TTC549 (cell line): ENCODE measurements at regions not wholly inside any gene's neighbourhood (a gene's known extent, or its start where the extent isn't known, plus 50 kb on each side); places are given as distances from the start of the nearest gene placed in this dataset.
"Not testable (repeated sequence)": the region's sequence is repeated elsewhere in the genome, so short reads cannot be mapped to it uniquely, and the experiment has no call there.

ENCODE experiments used
- FAIRE-seq: peaks from 2 replicates; lab custom pipeline; 2012; peaks lifted over from hg19 to GRCh38; lab: Jason Lieb, UNC

- FAIRE-seq: no peak
Measured at GRCh38 chr5:105680858-105681475, 1989.8 kb downstream of the EFNA5 start.

DNA sequence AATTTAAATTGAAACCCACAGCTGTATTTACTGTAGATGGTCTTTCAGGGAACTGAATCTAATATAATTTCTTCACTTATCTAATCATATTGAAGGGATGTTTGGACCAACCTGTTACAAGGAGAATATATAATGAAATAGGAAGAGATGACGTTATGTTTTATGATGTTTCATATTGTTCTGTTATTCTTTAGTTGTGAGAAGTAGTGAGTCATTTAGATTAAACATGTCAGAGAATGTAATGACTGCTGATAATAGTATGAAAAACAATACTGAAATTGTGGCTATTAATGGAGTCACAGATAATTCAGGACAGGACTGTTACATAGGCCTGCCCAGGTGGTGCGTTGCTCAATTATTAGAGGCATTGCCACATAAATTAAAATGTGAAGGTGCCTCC lies 1993.4 kb downstream of the EFNA5 start:
- FAIRE-seq: no peak

DNA sequence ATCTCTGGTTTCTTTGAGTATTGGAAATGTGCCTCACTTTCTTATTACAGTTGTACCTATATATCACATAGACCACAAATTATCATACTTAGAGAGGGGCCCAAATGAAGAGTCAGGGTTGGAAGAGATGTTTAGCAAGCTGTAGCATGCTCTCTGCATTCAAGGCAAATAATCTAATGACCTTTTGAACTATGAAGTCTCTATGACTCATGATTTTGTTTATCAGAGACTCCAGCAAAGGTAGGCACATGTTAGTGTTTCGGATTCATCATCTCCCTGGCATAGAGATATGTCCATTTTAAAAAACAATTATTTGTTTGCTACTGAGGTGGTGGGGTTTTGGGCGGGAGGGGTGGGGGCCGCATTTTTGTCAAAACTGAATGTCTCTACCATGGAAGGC lies 2000.1 kb downstream of the EFNA5 start:
- no peak for FAIRE-seq

DNA sequence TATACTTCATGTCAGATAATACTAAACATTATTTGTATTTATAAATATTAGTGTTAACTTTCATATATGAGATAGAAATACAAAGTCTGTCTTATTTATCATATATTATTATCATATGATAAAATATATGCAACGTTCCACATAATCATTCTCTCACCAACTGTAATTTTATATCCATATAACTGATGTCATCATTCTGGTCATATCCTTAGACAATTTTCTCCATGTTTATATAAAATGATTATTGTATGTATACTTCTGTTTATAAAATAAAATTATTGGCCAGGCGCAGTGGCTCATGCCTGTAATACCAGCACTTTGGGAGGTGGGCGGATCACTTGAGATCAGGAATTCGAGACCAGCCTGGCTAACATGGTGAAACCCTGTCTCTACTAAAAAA lies 2007.1 kb downstream of the EFNA5 start:
- no peak for FAIRE-seq

DNA sequence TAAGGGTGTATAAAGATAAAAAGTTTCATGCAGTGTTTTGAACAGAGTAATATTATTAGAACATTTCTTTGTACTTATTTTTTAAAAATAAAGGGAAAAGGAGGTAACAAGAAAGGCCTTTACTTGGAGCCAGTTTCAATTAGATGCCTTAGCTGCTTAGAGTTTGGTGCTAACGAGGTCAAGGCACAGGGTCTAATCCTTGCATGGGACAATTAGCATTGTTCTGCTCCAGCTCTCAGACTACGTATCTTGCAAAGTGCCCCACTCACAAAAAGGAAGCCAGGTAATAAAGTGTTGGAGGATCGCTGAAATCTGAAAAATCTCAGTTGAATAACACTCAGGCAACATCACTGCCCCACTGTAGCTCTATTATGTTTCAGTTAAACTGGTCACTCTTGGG lies 2011.3 kb downstream of the EFNA5 start:
- FAIRE-seq: no peak

- no peak for FAIRE-seq
Measured at GRCh38 chr5:105640328-105640727, 2030.4 kb downstream of the EFNA5 start.

DNA sequence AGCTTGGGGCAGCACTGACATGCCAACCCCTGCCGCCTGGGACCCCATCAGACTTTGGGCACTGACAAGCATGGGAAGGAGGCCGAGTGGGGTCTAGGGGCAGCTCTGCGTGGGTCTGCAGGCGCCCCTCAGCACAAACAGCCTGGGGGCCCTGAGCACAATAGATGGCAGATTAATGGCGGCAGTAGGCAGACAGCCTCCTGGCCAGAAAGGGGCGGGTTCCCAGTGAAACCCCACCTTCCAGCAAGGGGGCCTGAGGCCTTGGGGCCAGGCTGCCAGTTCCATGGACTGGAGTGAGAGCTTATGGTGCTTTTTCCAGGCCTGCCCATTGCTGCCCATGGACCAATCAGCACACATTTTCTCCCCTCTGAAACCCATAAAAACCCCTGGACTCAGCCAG lies 2031.2 kb downstream of the EFNA5 start:
- no peak for FAIRE-seq

DNA sequence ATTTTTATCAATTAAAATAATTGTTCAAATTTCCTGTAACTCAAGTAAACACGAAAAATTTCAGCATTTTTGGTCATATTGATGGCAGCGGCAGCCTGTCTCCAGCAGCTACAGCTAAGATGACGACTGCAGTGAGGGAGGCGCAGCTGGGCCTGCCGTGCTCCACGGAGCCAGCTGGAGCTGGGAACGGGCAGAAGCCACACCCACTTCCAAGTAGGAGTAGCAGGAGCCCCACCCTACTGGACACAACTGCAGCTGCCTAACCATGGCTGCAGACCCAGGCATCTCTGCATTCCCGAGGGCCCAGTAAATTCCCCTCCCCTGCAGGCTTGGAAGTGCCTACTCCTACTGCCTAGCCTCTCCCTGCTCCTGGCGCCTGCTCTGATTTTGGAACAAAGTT lies 2031.7 kb downstream of the EFNA5 start:
- FAIRE-seq: no peak

DNA sequence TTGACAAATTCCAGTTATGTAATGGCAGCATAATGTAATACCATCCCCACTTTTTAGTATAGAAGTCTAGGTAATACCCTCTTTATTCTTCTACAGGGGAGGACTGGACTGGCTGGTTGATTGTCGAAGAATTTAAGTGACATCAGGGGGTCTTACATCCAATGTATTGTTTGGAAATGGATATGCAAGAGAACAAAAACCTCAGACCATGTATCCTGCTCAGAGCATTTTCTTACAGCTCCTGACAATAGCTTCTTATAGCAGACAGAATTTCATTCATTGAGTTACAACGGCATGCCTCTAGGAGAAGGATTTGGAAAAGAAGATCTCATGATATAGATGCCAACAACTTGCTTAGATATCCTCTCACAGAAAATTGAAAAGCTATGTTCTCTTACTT lies 2032.3 kb downstream of the EFNA5 start:
- FAIRE-seq: no peak

GRCh38 chr5:105632043-105632442 lies 2038.7 kb downstream of the EFNA5 start:
- FAIRE-seq: no peak

DNA sequence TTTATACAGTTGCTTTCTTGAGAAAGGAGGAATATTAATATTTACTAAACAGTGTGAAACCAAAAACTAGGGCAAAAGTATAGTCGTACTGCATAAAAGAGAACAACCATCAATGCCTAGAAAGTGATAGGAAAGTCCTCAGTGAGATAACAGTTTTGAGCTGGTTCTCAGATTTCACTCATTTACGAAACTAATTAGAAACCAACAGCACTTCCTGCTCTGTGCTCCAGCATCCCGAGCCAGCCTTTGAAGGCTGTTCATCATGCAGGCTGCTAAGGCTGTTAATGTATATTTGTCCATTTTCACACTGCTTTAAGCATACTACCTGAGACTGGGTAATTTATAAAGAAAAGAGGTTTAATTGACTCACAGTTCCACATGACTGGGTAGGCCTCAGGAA lies 2039.9 kb downstream of the EFNA5 start:
- FAIRE-seq: no peak

- no peak for FAIRE-seq
Measured at GRCh38 chr5:105619725-105620124, 2051.0 kb downstream of the EFNA5 start.

DNA sequence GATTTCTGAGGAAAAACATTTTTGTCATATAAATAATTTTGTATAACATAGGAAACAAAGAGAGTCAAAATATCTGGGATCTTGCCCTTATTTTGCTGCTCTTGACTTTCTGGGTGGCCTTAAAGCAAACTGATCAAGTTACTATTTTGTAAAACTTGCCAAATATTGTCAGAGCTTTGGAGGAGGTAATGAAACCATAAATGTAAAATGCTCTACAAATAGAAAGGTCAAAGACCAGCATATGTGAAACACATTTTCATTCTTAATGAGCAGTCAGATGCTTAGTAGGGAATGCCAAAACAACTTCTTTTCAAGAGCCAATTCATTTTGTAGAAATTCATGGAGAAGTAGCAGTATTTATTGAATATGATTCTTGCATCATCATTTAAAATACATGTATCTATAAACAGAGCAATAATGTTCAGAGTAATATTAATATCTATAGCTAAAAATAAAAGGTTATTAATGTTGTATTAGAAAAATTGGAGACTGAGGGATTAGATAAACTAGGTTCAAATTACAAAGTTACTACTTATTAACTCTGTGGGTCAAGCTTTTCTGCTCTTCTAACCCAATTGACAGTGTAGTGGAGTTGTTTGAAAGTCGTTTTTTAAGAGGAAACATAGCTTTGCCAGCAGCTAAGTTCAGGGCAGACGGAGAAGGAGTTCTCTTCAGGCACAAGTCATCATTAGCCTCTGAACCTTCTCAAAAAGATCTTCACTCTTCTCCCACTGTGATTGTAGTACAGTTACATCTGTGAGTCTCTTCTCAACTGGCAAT lies 2053.1 kb downstream of the EFNA5 start:
- no peak for FAIRE-seq

DNA sequence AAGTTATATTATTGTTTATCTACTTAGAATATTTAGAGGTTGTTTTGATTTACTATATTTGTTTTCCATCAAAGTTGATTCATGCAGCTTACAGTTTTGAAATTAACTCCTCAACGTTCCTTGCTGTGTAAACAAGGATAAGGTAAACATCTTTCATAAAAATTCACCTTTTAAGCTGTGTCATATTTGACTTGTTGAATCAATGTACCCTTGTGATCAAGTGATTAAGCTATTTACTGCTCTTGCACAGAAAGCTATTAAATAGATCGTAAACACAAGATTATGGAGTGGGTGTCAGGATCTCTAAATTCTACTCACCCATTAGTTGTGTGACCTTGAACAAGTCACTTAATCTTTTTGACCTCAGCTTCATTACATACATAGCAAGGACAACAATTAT lies 2054.0 kb upstream of the NUDT12 start:
- no peak for FAIRE-seq

- not testable (repeated sequence) for FAIRE-seq
Measured at GRCh38 chr5:105602406-105602805, 2039.8 kb upstream of the NUDT12 start.

GRCh38 chr5:105593011-105593760 lies 2030.6 kb upstream of the NUDT12 start:
- FAIRE-seq: no peak

GRCh38 chr5:105587963-105588662 lies 2025.5 kb upstream of the NUDT12 start:
- no peak for FAIRE-seq

GRCh38 chr5:105581988-105582690 lies 2019.5 kb upstream of the NUDT12 start:
- FAIRE-seq: no peak

GRCh38 chr5:105573575-105573974 lies 2011.0 kb upstream of the NUDT12 start:
- FAIRE-seq: no peak

DNA sequence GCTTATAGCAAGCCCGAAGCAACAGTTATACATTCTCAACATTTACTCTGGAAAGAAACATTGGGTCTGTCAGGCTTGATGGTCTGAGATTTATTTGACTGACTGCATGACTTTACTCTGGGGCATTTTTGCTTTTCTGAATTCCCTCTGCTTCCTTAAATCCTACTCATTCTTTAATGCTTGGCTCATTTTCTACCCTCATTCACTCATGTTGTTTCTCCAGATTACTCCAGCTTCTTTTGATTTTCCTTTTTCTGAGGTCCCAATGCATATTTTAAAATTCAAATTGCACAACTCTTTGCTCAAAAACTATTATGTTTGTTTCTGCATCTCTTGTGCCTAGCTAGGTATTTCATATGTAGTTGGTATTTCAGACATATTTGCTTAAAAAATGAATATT lies 2002.9 kb upstream of the NUDT12 start:
- FAIRE-seq: no peak

DNA sequence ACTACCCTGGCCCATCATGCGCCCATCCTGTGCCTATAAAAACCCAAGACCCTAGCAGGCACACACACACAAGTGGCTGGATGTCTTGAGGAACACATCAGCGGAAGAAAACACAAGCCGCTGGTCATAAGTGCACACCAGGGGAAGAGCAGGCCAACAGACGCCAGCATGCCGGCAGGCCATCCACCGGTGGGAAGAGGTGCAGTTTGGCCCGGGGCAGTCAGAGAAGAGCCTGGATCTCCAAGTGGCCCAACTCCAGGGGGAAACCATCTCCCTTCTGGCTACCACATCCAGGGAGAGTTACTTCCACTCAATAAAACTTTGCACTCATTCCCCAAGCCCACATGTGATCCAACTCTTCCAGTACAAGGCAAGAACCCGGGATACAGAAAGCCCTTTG lies 2001.3 kb upstream of the NUDT12 start:
- FAIRE-seq: no peak

DNA sequence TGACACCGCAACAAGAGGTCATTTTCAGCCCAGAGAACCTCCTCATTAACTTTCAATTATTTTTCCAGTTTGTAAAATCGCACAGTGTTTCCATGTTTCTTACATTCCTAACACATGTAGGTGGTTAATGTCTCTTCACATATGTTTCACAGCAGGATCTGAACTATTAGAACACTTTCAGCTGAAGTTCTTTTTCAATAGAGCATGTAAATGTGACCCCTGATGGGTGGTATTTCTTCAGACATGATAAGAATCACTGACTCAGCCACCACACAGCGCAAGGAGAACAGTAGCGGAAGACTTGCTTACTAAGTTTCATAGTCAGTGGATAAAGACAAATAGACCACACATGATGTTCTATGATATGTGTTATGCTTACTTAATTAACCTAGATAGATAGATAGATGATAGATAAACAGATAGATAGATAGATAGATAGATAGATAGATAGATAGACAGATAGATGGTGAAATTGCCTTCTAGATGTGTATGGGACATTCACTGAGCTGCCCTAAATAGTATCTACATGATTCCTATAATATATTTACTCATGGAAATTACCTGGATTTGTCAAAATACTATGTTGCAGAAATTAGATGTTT lies 1992.1 kb upstream of the NUDT12 start:
- no peak for FAIRE-seq
